GM12878 (cell line): ENCODE measurements at regions not wholly inside any gene's neighbourhood (a gene's known extent, or its start where the extent isn't known, plus 50 kb on each side); places are given as distances from the start of the nearest gene placed in this dataset.

Source experiments
- ATAC-seq: fragments of 200-7000 bp; cut with Tn5 transposase; 3 replicates; pipeline ENCODE4 v1.9.1; 2020; ENCODE audit warnings: mild to moderate bottlenecking, moderate library complexity
- BruUV-seq: library from RNA; stranded (reverse); fragments of 400-500 nt; replicated peaks from 2 replicates; lab custom pipeline; 2021; lab: Mats Ljungman, UMichigan
- CTCF ChIA-PET: fragments of 300-600 bp; sonication (Branson Sonifier 250); formaldehyde crosslinking; extraction: SDS; loops from one replicate; lab custom pipeline; 2021; ENCODE audit warnings: inconsistent platforms; lab: Yijun Ruan, JAX
- POLR2A ChIA-PET: fragments of 350-600 bp; formaldehyde crosslinking; extraction: SDS; loops from one replicate; lab custom pipeline; 2021; ENCODE audit warnings: inconsistent platforms; lab: Charles Lee
- RAD21 ChIA-PET: fragments of 300-600 bp; sonication (Branson Sonifier 250); formaldehyde crosslinking; loops from one replicate; lab custom pipeline; 2023; ENCODE audit warnings: antibody characterized with exemption; ENCODE audit not compliant: unreplicated experiment; lab: Charles Lee
- SMC1A ChIA-PET: fragments of 300-600 bp; sonication (Branson Sonifier 250); formaldehyde crosslinking; loops from one replicate; lab custom pipeline; 2023; ENCODE audit not compliant: unreplicated experiment, uncharacterized antibody; lab: Charles Lee
- DNase-seq: peaks from one replicate; pipeline ENCODE4 v3.0.0-alpha.2; 2011; ENCODE audit warnings: low read depth, low spot score
- FAIRE-seq: peaks from 3 replicates; lab custom pipeline; 2011; peaks lifted over from hg19 to GRCh38; lab: Jason Lieb, UNC
- H2AFZ ChIP-seq: 2 replicates; pipeline ENCODE4 v1.6.0; 2011; ENCODE audit warnings: low read depth, low read length, control low read depth; ENCODE audit not compliant: control insufficient read depth
- H3K27ac ChIP-seq: 2 replicates; pipeline ENCODE4 v1.5.1; 2011; ENCODE audit warnings: control low read depth; ENCODE audit not compliant: control insufficient read depth, insufficient read depth
- H3K27me3 ChIP-seq, 2 experiments: replicated peaks in 1 of 2; 2 replicates each; pipeline versions ENCODE4 v1.6.0 to v1.6.1; 2011; ENCODE audit warnings: low read length in 1 of 2; ENCODE audit not compliant: control insufficient read depth in 2 of 2, insufficient read depth in 2 of 2
- H3K36me3 ChIP-seq, 2 experiments: 2 replicates each; pipeline ENCODE4 v1.5.1; 2011; ENCODE audit warnings: low read length in 1 of 2; ENCODE audit not compliant: control insufficient read depth in 2 of 2, insufficient read depth in 2 of 2
- H3K4me1 ChIP-seq: 2 replicates; pipeline ENCODE4 v1.6.1; 2011; ENCODE audit warnings: mild to moderate bottlenecking, low read length, moderate library complexity, mixed read lengths; ENCODE audit not compliant: control insufficient read depth, insufficient read depth
- H3K4me2 ChIP-seq: 2 replicates; pipeline ENCODE4 v1.6.0; 2011; ENCODE audit warnings: control low read depth; ENCODE audit not compliant: control insufficient read depth, insufficient read depth
- H3K4me3 ChIP-seq: fragments of 200-600 bp; sonication (generic); 2 replicates; pipeline ENCODE4 v1.5.1; 2016
- H3K79me2 ChIP-seq: 2 replicates; pipeline ENCODE4 v1.6.0; 2011; ENCODE audit warnings: low read length; ENCODE audit not compliant: control insufficient read depth, insufficient read depth
- H3K9ac ChIP-seq: 2 replicates; pipeline ENCODE4 v1.8.0; 2011; ENCODE audit warnings: low read length, control low read depth, mixed read lengths; ENCODE audit not compliant: control insufficient read depth, insufficient read depth
- H3K9me3 ChIP-seq: replicated peaks from 3 replicates; pipeline ENCODE4 v1.5.1; 2011; ENCODE audit warnings: mild to moderate bottlenecking, low read length; ENCODE audit not compliant: control insufficient read depth, insufficient read depth
- H4K20me1 ChIP-seq: 2 replicates; pipeline ENCODE4 v1.6.0; 2011; ENCODE audit not compliant: control insufficient read depth, insufficient read depth
- EZH2 ChIP-seq: IDR thresholded peaks from 2 replicates; pipeline ENCODE4 v1.6.1; 2012; ENCODE audit warnings: low read depth, mild to moderate bottlenecking, control low read depth, inconsistent platforms, low read length, borderline replicate concordance; ENCODE audit not compliant: control insufficient read depth
- FOXM1 ChIP-seq: IDR thresholded peaks from 2 replicates; pipeline ENCODE4 v1.6.1; 2012; ENCODE audit warnings: low read depth, mild to moderate bottlenecking, inconsistent platforms, low read length, moderate library complexity
- IKZF2 ChIP-seq, 2 experiments: fragments of 450-650 bp; IDR thresholded peaks; 2 replicates each; pipeline ENCODE4 v1.6.1; 2017; ENCODE audit warnings: mild to moderate bottlenecking in 2 of 2, moderate library complexity in 2 of 2
- MTA2 ChIP-seq: fragments of 450-650 bp; IDR thresholded peaks from 2 replicates; pipeline ENCODE4 v1.6.1; 2016; ENCODE audit warnings: low read depth, mild to moderate bottlenecking, moderate library complexity
- MXI1 ChIP-seq: fragments of 150-350 bp; IDR thresholded peaks from 2 replicates; pipeline ENCODE4 v1.6.1; 2011; ENCODE audit warnings: low read depth, mild to moderate bottlenecking, inconsistent platforms, low read length, improper control_type of control experiment
- NFXL1 ChIP-seq: fragments of 450-650 bp; IDR thresholded peaks from 2 replicates; pipeline ENCODE4 v1.6.1; 2017; ENCODE audit warnings: antibody characterized with exemption, mild to moderate bottlenecking, borderline replicate concordance
- NFYA ChIP-seq: IDR thresholded peaks from 2 replicates; pipeline ENCODE4 v1.6.1; 2011; ENCODE audit warnings: low read depth, mild to moderate bottlenecking, low read length, improper control_type of control experiment, borderline replicate concordance
- PAX8 ChIP-seq: fragments of 450-650 bp; IDR thresholded peaks from 2 replicates; pipeline ENCODE4 v1.6.1; 2017; ENCODE audit warnings: mild to moderate bottlenecking, moderate library complexity
- POLR2A ChIP-seq: IDR thresholded peaks from 2 replicates; pipeline ENCODE4 v1.6.1; 2011; ENCODE audit warnings: low read depth, mild to moderate bottlenecking, low read length
- RCOR1 ChIP-seq: conservative IDR thresholded peaks from 2 replicates; pipeline ENCODE4 v1.6.1; 2012; ENCODE audit warnings: low read depth, low read length, improper control_type of control experiment
- TAF1 ChIP-seq: IDR thresholded peaks from 2 replicates; pipeline ENCODE4 v1.6.1; 2011; ENCODE audit warnings: mild to moderate bottlenecking, low read depth, low read length, borderline replicate concordance
- TCF12 ChIP-seq: IDR thresholded peaks from 2 replicates; pipeline ENCODE4 v1.6.1; 2011; ENCODE audit warnings: low read depth, mild to moderate bottlenecking, low read length
- TCF3 ChIP-seq: IDR thresholded peaks from 2 replicates; pipeline ENCODE4 v1.6.1; 2012; ENCODE audit warnings: low read depth, mild to moderate bottlenecking, low read length, borderline replicate concordance; ENCODE audit not compliant: insufficient read depth
- WGBS: methylation state at CpG from one replicate; pipeline ENCODE4 v1.1.6; 2016; ENCODE audit warnings: low lambda C conversion rate; ENCODE audit not compliant: insufficient replicate concordance, insufficient coverage; ENCODE audit errors: missing lambda C conversion rate; 5-methylcytosine and 5-hydroxymethylcytosine counted together
- in situ Hi-C: fragments of 300-500 bp; cut with MboI; formaldehyde crosslinking; loops from 9 replicates; pipeline ENCODE4 v1.14.3; 2018; ENCODE audit warnings: mixed read lengths
- intact Hi-C: fragments of 100-400 bp; cut with micrococcal nuclease; formaldehyde crosslinking; loops from one replicate; pipeline ENCODE4 v1.14.2; 2022; ENCODE audit not compliant: unreplicated experiment
- TF ChIP-seq, protein P1 (sequence below): fragments of 450-650 bp; IDR thresholded peaks from 2 replicates; pipeline ENCODE4 v1.6.1; 2014; ENCODE audit warnings: mild to moderate bottlenecking
- TF ChIP-seq, protein P2 (sequence below): fragments of 450-650 bp; IDR thresholded peaks from 2 replicates; pipeline ENCODE4 v1.6.1; 2018; ENCODE audit warnings: borderline replicate concordance, mild to moderate bottlenecking; ENCODE audit not compliant: partially characterized antibody
- TF ChIP-seq, protein P3 (sequence below): fragments of 450-650 bp; conservative IDR thresholded peaks from 2 replicates; pipeline ENCODE4 v1.6.1; 2017; ENCODE audit warnings: mild to moderate bottlenecking, moderate library complexity
- TF ChIP-seq, protein P4 (sequence below): IDR thresholded peaks from 2 replicates; pipeline ENCODE4 v1.6.1; 2011; ENCODE audit warnings: low read depth, mild to moderate bottlenecking, low read length, moderate library complexity, borderline replicate concordance; ENCODE audit errors: extremely low read depth
- TF ChIP-seq, protein P5 (sequence below): fragments of 450-650 bp; IDR thresholded peaks from 2 replicates; pipeline ENCODE4 v1.6.1; 2017; ENCODE audit warnings: mild to moderate bottlenecking

DNA sequence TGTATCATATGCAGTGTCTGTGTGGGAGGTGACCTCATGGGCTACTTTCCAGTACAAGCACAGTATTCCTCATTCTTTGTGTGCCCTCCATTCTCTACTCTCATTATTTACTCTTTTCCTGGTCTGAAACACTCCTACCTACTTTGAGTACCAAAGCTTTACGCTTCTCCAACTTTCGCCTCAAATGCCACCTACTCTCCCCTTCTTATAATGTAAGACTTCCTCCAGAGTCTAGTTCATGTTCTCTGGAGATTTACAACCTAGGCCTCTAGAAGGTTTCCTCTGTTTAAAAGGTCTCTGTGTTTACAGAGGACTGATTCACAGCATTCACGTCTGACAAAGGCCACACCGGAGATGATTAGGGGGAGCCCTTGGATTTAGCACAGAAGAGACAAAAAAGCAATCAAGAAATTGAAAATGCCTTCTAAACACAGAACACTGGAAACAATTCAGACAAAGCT is 302.0 kb downstream of the KLF12 start:
- Histone ChIP-seq H3K27me3 (no peaks in the 10 kb centered on the region), H3K4me3 (no peak overlapping the region), H3K4me1 (no peaks in the 10 kb centered on the region), H3K27ac (no peak overlapping the region), H3K9me3 (no peaks in the 10 kb centered on the region), H3K9ac (no peak overlapping the region), H3K79me2 (no peaks in the 10 kb centered on the region), H3K4me2 (no peak overlapping the region), H3K36me3 (no peaks in the 10 kb centered on the region), H4K20me1 (no peaks in the 10 kb centered on the region), H2AFZ (no peak overlapping the region)
- ChIA-PET SMC1A (no interaction called here), POLR2A (no interaction called here), CTCF (interaction anchor here (0.6 to 6.0 kb wide), 3 partner anchors 10 to 454 kb away, joined by 3 to 102 read pairs (median 3); no protein-coding TSS in a partner anchor), RAD21 (no interaction called here)
- FAIRE-seq (no peak), ATAC-seq (no peak), DNase-seq (no peak)
- in situ Hi-C loops (loop anchor here (10.0 kb wide), 1 partner anchor 1393 kb away; no protein-coding TSS in a partner anchor), intact Hi-C loops (no loop called here)
- 67% methylated on average over 4 of the region's 4 CpGs for WGBS
- no TSS peak for BruUV-seq
- TF ChIP-seq IKZF2 (IDR thresholded peaks at IDR 0.05) (no peak), NFYA (no peak), FOXM1 (no peak), TCF3 (no peak), MTA2 (no peak), TCF12 (no peak), NFXL1 (no peak), MXI1 (no peak), RCOR1 (no peak), TAF1 (no peak), PAX8 (no peak), POLR2A (no peak), EZH2 (no peak)
- TF ChIP-seq, protein P1, sequence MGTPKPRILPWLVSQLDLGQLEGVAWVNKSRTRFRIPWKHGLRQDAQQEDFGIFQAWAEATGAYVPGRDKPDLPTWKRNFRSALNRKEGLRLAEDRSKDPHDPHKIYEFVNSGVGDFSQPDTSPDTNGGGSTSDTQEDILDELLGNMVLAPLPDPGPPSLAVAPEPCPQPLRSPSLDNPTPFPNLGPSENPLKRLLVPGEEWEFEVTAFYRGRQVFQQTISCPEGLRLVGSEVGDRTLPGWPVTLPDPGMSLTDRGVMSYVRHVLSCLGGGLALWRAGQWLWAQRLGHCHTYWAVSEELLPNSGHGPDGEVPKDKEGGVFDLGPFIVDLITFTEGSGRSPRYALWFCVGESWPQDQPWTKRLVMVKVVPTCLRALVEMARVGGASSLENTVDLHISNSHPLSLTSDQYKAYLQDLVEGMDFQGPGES = no peak
- TF ChIP-seq, protein P2, sequence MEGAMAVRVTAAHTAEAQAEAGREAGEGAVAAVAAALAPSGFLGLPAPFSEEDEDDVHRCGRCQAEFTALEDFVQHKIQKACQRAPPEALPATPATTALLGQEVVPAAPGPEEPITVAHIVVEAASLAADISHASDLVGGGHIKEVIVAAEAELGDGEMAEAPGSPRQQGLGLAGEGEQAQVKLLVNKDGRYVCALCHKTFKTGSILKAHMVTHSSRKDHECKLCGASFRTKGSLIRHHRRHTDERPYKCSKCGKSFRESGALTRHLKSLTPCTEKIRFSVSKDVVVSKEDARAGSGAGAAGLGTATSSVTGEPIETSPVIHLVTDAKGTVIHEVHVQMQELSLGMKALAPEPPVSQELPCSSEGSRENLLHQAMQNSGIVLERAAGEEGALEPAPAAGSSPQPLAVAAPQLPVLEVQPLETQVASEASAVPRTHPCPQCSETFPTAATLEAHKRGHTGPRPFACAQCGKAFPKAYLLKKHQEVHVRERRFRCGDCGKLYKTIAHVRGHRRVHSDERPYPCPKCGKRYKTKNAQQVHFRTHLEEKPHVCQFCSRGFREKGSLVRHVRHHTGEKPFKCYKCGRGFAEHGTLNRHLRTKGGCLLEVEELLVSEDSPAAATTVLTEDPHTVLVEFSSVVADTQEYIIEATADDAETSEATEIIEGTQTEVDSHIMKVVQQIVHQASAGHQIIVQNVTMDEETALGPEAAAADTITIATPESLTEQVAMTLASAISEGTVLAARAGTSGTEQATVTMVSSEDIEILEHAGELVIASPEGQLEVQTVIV = no peak
- TF ChIP-seq, protein P3, sequence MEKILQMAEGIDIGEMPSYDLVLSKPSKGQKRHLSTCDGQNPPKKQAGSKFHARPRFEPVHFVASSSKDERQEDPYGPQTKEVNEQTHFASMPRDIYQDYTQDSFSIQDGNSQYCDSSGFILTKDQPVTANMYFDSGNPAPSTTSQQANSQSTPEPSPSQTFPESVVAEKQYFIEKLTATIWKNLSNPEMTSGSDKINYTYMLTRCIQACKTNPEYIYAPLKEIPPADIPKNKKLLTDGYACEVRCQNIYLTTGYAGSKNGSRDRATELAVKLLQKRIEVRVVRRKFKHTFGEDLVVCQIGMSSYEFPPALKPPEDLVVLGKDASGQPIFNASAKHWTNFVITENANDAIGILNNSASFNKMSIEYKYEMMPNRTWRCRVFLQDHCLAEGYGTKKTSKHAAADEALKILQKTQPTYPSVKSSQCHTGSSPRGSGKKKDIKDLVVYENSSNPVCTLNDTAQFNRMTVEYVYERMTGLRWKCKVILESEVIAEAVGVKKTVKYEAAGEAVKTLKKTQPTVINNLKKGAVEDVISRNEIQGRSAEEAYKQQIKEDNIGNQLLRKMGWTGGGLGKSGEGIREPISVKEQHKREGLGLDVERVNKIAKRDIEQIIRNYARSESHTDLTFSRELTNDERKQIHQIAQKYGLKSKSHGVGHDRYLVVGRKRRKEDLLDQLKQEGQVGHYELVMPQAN = no peak
- TF ChIP-seq, protein P4, sequence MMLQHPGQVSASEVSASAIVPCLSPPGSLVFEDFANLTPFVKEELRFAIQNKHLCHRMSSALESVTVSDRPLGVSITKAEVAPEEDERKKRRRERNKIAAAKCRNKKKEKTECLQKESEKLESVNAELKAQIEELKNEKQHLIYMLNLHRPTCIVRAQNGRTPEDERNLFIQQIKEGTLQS = no peak
- TF ChIP-seq, protein P5, sequence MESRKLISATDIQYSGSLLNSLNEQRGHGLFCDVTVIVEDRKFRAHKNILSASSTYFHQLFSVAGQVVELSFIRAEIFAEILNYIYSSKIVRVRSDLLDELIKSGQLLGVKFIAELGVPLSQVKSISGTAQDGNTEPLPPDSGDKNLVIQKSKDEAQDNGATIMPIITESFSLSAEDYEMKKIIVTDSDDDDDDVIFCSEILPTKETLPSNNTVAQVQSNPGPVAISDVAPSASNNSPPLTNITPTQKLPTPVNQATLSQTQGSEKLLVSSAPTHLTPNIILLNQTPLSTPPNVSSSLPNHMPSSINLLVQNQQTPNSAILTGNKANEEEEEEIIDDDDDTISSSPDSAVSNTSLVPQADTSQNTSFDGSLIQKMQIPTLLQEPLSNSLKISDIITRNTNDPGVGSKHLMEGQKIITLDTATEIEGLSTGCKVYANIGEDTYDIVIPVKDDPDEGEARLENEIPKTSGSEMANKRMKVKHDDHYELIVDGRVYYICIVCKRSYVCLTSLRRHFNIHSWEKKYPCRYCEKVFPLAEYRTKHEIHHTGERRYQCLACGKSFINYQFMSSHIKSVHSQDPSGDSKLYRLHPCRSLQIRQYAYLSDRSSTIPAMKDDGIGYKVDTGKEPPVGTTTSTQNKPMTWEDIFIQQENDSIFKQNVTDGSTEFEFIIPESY = no peak
